Stimulated activated effector memory CD8-positive, alpha-beta T cell treated with anti-CD3 and anti-CD28 coated beads, Interleukin-12 subunit alpha, Interleukin-12 subunit beta, amount 100 ng/mL, for 72 hours (primary cell): ENCODE measurements at regions not wholly inside any gene's neighbourhood (a gene's known extent, or its start where the extent isn't known, plus 50 kb on each side); places are given as distances from the start of the nearest gene placed in this dataset.

Experiments used
- ATAC-seq: fragments of 150-1000 bp; cut with Tn5 transposase; 2 replicates; pipeline ENCODE4 v1.10.0; 2021
- DNase-seq, 2 donors: peaks; one replicate each; pipeline ENCODE4 v3.0.0; 2021 to 2022; ENCODE audit warnings: low spot score in 2 of 2
- H3K27ac Mint-ChIP-seq: one replicate; pipeline ENCODE4 v1.8.0; 2022; ENCODE audit warnings: mild to moderate bottlenecking, mixed read lengths
- H3K36me3 Mint-ChIP-seq: one replicate; pipeline ENCODE4 v1.8.0; 2022; ENCODE audit warnings: mild to moderate bottlenecking, mixed read lengths
- H3K4me1 Mint-ChIP-seq: one replicate; pipeline ENCODE4 v1.8.0; 2022; ENCODE audit warnings: mixed read lengths
- H3K4me3 Mint-ChIP-seq: one replicate; pipeline ENCODE4 v1.8.0; 2022; ENCODE audit warnings: mild to moderate bottlenecking, mixed read lengths
- H3K9me3 Mint-ChIP-seq: one replicate; pipeline ENCODE4 v1.8.0; 2022; ENCODE audit warnings: mixed read lengths

GRCh38 chr7:67519171-67519570 lies 522.5 kb downstream of the TYW1 start:
- no peak overlapping the region for H3K4me3 Mint-ChIP-seq
- H3K27ac Mint-ChIP-seq = no peak overlapping the region
- DNase-seq = no peak
- no peaks in the 10 kb centered on the region for H3K36me3 Mint-ChIP-seq
- no peak for ATAC-seq
- no peaks in the 10 kb centered on the region for H3K4me1 Mint-ChIP-seq
- H3K9me3 Mint-ChIP-seq = peaks cover 3% of the 10 kb centered on the region

- no peak for DNase-seq
- H3K27ac Mint-ChIP-seq = no peak overlapping the region
- H3K36me3 Mint-ChIP-seq = no peaks in the 10 kb centered on the region
- no peaks in the 10 kb centered on the region for H3K9me3 Mint-ChIP-seq
- H3K4me1 Mint-ChIP-seq = no peaks in the 10 kb centered on the region
- ATAC-seq = no peak
- no peak overlapping the region for H3K4me3 Mint-ChIP-seq
Measured at GRCh38 chr7:67522504-67522903, 525.9 kb downstream of the TYW1 start.

- H3K4me3 Mint-ChIP-seq = no peak overlapping the region
- no peaks in the 10 kb centered on the region for H3K36me3 Mint-ChIP-seq
- no peaks in the 10 kb centered on the region for H3K9me3 Mint-ChIP-seq
- H3K4me1 Mint-ChIP-seq = no peaks in the 10 kb centered on the region
- ATAC-seq = no peak
- no peak overlapping the region for H3K27ac Mint-ChIP-seq
- no peak for DNase-seq
Measured at GRCh38 chr7:67523713-67524112, 527.1 kb downstream of the TYW1 start.

- Mint-ChIP-seq H3K36me3 (no peaks in the 10 kb centered on the region), H3K27ac (no peak overlapping the region), H3K4me1 (no peaks in the 10 kb centered on the region), H3K4me3 (no peak overlapping the region), H3K9me3 (peaks cover 4% of the 10 kb centered on the region)
- ATAC-seq (no peak), DNase-seq (no peak)
Measured at GRCh38 chr7:67525588-67525987, 529.0 kb downstream of the TYW1 start.

- no peak overlapping the region for H3K4me3 Mint-ChIP-seq
- H3K27ac Mint-ChIP-seq = no peak overlapping the region
- H3K36me3 Mint-ChIP-seq = no peaks in the 10 kb centered on the region
- DNase-seq (no peak), ATAC-seq (no peak)
- H3K4me1 Mint-ChIP-seq = no peaks in the 10 kb centered on the region
- peaks cover 4% of the 10 kb centered on the region for H3K9me3 Mint-ChIP-seq
Measured at GRCh38 chr7:67535241-67535989, 538.8 kb downstream of the TYW1 start.

- H3K36me3 Mint-ChIP-seq = no peaks in the 10 kb centered on the region
- ATAC-seq (no peak), DNase-seq (no peak)
- no peak overlapping the region for H3K4me3 Mint-ChIP-seq
- no peaks in the 10 kb centered on the region for H3K4me1 Mint-ChIP-seq
- no peak overlapping the region for H3K27ac Mint-ChIP-seq
- H3K9me3 Mint-ChIP-seq = peaks cover 8% of the 10 kb centered on the region
Measured at GRCh38 chr7:67542916-67543315, 546.3 kb downstream of the TYW1 start.

GRCh38 chr7:67547183-67547907 lies 550.7 kb downstream of the TYW1 start:
- Mint-ChIP-seq H3K4me3 (no peak overlapping the region), H3K9me3 (peaks cover 7% of the 10 kb centered on the region), H3K36me3 (no peaks in the 10 kb centered on the region), H3K27ac (no peak overlapping the region), H3K4me1 (no peaks in the 10 kb centered on the region)
- ATAC-seq (no peak), DNase-seq (no peak)

GRCh38 chr7:67549126-67549525 lies 552.5 kb downstream of the TYW1 start:
- Mint-ChIP-seq H3K9me3 (peaks cover 5% of the 10 kb centered on the region), H3K36me3 (no peaks in the 10 kb centered on the region), H3K4me3 (no peak overlapping the region), H3K27ac (no peak overlapping the region), H3K4me1 (no peaks in the 10 kb centered on the region)
- no peak for DNase-seq
- ATAC-seq = no peak

GRCh38 chr7:67550801-67551436 lies 554.3 kb downstream of the TYW1 start:
- peaks cover 4% of the 10 kb centered on the region for H3K9me3 Mint-ChIP-seq
- no peak overlapping the region for H3K27ac Mint-ChIP-seq

GRCh38 chr7:67552738-67553137 lies 556.1 kb downstream of the TYW1 start:
- DNase-seq (no peak), ATAC-seq (no peak)
- peaks cover 4% of the 10 kb centered on the region for H3K9me3 Mint-ChIP-seq
- no peaks in the 10 kb centered on the region for H3K36me3 Mint-ChIP-seq
- no peaks in the 10 kb centered on the region for H3K4me1 Mint-ChIP-seq
- H3K4me3 Mint-ChIP-seq = no peak overlapping the region
- H3K27ac Mint-ChIP-seq = no peak overlapping the region

More at GRCh38 chr7:67550801-67551436, 554.3 kb downstream of the TYW1 start:
- Mint-ChIP-seq H3K36me3 (no peaks in the 10 kb centered on the region), H3K4me3 (no peak overlapping the region), H3K4me1 (no peaks in the 10 kb centered on the region)
- ATAC-seq (no peak), DNase-seq (no peak)

- no peak overlapping the region for H3K4me3 Mint-ChIP-seq
- H3K9me3 Mint-ChIP-seq = peaks cover 4% of the 10 kb centered on the region
- no peaks in the 10 kb centered on the region for H3K36me3 Mint-ChIP-seq
- no peak for DNase-seq
- no peak for ATAC-seq
- no peak overlapping the region for H3K27ac Mint-ChIP-seq
- no peaks in the 10 kb centered on the region for H3K4me1 Mint-ChIP-seq
Measured at GRCh38 chr7:67553378-67553777, 556.7 kb downstream of the TYW1 start.

GRCh38 chr7:67554986-67555385 lies 558.4 kb downstream of the TYW1 start:
- ATAC-seq (no peak), DNase-seq (no peak)
- Mint-ChIP-seq H3K4me3 (no peak overlapping the region), H3K36me3 (no peaks in the 10 kb centered on the region), H3K27ac (no peak overlapping the region), H3K9me3 (peaks cover 4% of the 10 kb centered on the region), H3K4me1 (no peaks in the 10 kb centered on the region)

- H3K9me3 Mint-ChIP-seq = peaks cover 4% of the 10 kb centered on the region
- ATAC-seq = no peak
- no peak for DNase-seq
- no peaks in the 10 kb centered on the region for H3K4me1 Mint-ChIP-seq
- H3K4me3 Mint-ChIP-seq = no peak overlapping the region
- H3K36me3 Mint-ChIP-seq = no peaks in the 10 kb centered on the region
- H3K27ac Mint-ChIP-seq = no peak overlapping the region
Measured at GRCh38 chr7:67564959-67565358, 568.3 kb downstream of the TYW1 start.

- peaks cover 8% of the 10 kb centered on the region for H3K9me3 Mint-ChIP-seq
- no peak for DNase-seq
- ATAC-seq = no peak
- no peaks in the 10 kb centered on the region for H3K4me1 Mint-ChIP-seq
- H3K4me3 Mint-ChIP-seq = no peak overlapping the region
- no peaks in the 10 kb centered on the region for H3K36me3 Mint-ChIP-seq
- H3K27ac Mint-ChIP-seq = no peak overlapping the region
Measured at GRCh38 chr7:67566101-67566500, 569.5 kb downstream of the TYW1 start.

- DNase-seq (no peak), ATAC-seq (no peak)
- Mint-ChIP-seq H3K36me3 (no peaks in the 10 kb centered on the region), H3K4me1 (no peaks in the 10 kb centered on the region), H3K9me3 (peaks cover 4% of the 10 kb centered on the region), H3K27ac (no peak overlapping the region), H3K4me3 (no peak overlapping the region)
Measured at GRCh38 chr7:67571026-67571545, 574.5 kb downstream of the TYW1 start.

- no peak overlapping the region for H3K4me3 Mint-ChIP-seq
- no peaks in the 10 kb centered on the region for H3K4me1 Mint-ChIP-seq
- no peaks in the 10 kb centered on the region for H3K36me3 Mint-ChIP-seq
- peaks cover 4% of the 10 kb centered on the region for H3K9me3 Mint-ChIP-seq
- DNase-seq = no peak
- no peak overlapping the region for H3K27ac Mint-ChIP-seq
- ATAC-seq = no peak
Measured at GRCh38 chr7:67573639-67574038, 577.0 kb downstream of the TYW1 start.
